ENCODE measurements at regions not wholly inside any gene's neighbourhood (a gene's known extent, or its start where the extent isn't known, plus 50 kb on each side); places are given as distances from the start of the nearest gene placed in this dataset.

- in situ Hi-C loops (cut with HindIII; ENCODE audit: low sequenced_read_pairs) = no loop called here
Observed at GRCh38 chr13:105202354-105202753, 1333.1 kb downstream of the EFNB2 start.

GRCh38 chr13:105201351-105201750 lies 1334.1 kb downstream of the EFNB2 start:
- no peak for TF ChIP-seq CTCF (IDR thresholded peaks at IDR 0.05; ENCODE audit: low read depth, low read length)
- H3K4me3 ChIP-seq (ENCODE audit: low read depth, low read length) = no peak overlapping the region
- no peak for DNase-seq (ENCODE audit: low read depth, low spot score)
- in situ Hi-C loops (cut with HindIII; ENCODE audit: low sequenced_read_pairs) = no loop called here

More at GRCh38 chr13:105202354-105202753, 1333.1 kb downstream of the EFNB2 start:
- DNase-seq (ENCODE audit: low read depth, low spot score) = peak; percentile 61
- no peak overlapping the region for H3K4me3 ChIP-seq (ENCODE audit: low read depth, low read length)
- TF ChIP-seq CTCF (IDR thresholded peaks at IDR 0.05; ENCODE audit: low read depth, low read length) = peak; percentile 78

- no peak overlapping the region for H3K4me3 ChIP-seq (ENCODE audit: low read depth, low read length)
- in situ Hi-C loops (cut with HindIII; ENCODE audit: low sequenced_read_pairs) = no loop called here
- no peak for TF ChIP-seq CTCF (IDR thresholded peaks at IDR 0.05; ENCODE audit: low read depth, low read length)
- no peak for DNase-seq (ENCODE audit: low read depth, low spot score)
Observed at GRCh38 chr13:105200181-105200580, 1335.3 kb downstream of the EFNB2 start.

GRCh38 chr13:105196052-105196451 lies 1339.4 kb downstream of the EFNB2 start:
- DNase-seq (ENCODE audit: low read depth, low spot score) = peak; percentile 80
- no peak for TF ChIP-seq CTCF (IDR thresholded peaks at IDR 0.05; ENCODE audit: low read depth, low read length)
- H3K4me3 ChIP-seq (ENCODE audit: low read depth, low read length) = no peak overlapping the region
- in situ Hi-C loops (cut with HindIII; ENCODE audit: low sequenced_read_pairs) = no loop called here

- TF ChIP-seq CTCF (IDR thresholded peaks at IDR 0.05; ENCODE audit: low read depth, low read length) = no peak
- H3K4me3 ChIP-seq (ENCODE audit: low read depth, low read length) = no peak overlapping the region
- in situ Hi-C loops (cut with HindIII; ENCODE audit: low sequenced_read_pairs) = no loop called here
- DNase-seq (ENCODE audit: low read depth, low spot score) = no peak
Observed at GRCh38 chr13:105193026-105193425, 1342.4 kb downstream of the EFNB2 start.

GRCh38 chr13:105184201-105184600 lies 1351.3 kb downstream of the EFNB2 start:
- DNase-seq (ENCODE audit: low read depth, low spot score) = no peak
- in situ Hi-C loops (cut with HindIII; ENCODE audit: low sequenced_read_pairs) = no loop called here
- H3K4me3 ChIP-seq (ENCODE audit: low read depth, low read length) = no peak overlapping the region
- no peak for TF ChIP-seq CTCF (IDR thresholded peaks at IDR 0.05; ENCODE audit: low read depth, low read length)

All from astrocyte of the spinal cord (primary cell).